Activated B cell treated with CpG ODN at 0.5 μM for 24 hours (primary cell): ENCODE measurements at regions not wholly inside any gene's neighbourhood (a gene's known extent, or its start where the extent isn't known, plus 50 kb on each side); places are given as distances from the start of the nearest gene placed in this dataset.

Experiments
- ATAC-seq: fragments of 200-7000 bp; cut with Tn5 transposase; one replicate; pipeline ENCODE4 v1.10.0; 2021; ENCODE audit warnings: low read depth, mild to moderate bottlenecking, moderate library complexity
- CTCF ChIA-PET: fragments of 350-600 bp; sonication (Branson Sonifier 250); formaldehyde crosslinking; loops from one replicate; lab custom pipeline; 2021; ENCODE audit warnings: antibody characterized with exemption; lab: Charles Lee
- POLR2A ChIA-PET: fragments of 350-600 bp; sonication (Branson Sonifier 250); formaldehyde crosslinking; loops from one replicate; lab custom pipeline; 2021; ENCODE audit warnings: antibody characterized with exemption; lab: Charles Lee
- DNase-seq: peaks from one replicate; pipeline ENCODE4 v3.0.0; 2022
- H3K27ac Mint-ChIP-seq: one replicate; pipeline ENCODE4 v1.8.0; 2020; ENCODE audit warnings: mixed read lengths
- H3K27me3 Mint-ChIP-seq: one replicate; pipeline ENCODE4 v1.8.0; 2021; ENCODE audit warnings: mixed read lengths
- H3K36me3 Mint-ChIP-seq: one replicate; pipeline ENCODE4 v1.8.0; 2021; ENCODE audit warnings: low read depth, mixed read lengths
- H3K4me1 Mint-ChIP-seq: one replicate; pipeline ENCODE4 v1.8.0; 2021; ENCODE audit warnings: mixed read lengths
- H3K4me3 Mint-ChIP-seq: one replicate; pipeline ENCODE4 v1.8.0; 2020; ENCODE audit warnings: mild to moderate bottlenecking, mixed read lengths
- H3K9me3 Mint-ChIP-seq: one replicate; pipeline ENCODE4 v1.8.0; 2020; ENCODE audit warnings: mixed read lengths
- CTCF ChIP-seq: fragments of 200-600 bp; IDR thresholded peaks from one replicate; pipeline ENCODE4 v1.8.0; 2022; ENCODE audit warnings: antibody characterized with exemption, mild to moderate bottlenecking
- intact Hi-C: fragments of 100-400 bp; cut with micrococcal nuclease; formaldehyde crosslinking; loops from one replicate; pipeline ENCODE4 v1.15.1; 2024

GRCh38 chr1:208557046-208557722 lies 313.0 kb upstream of the PLXNA2 start:
- POLR2A ChIA-PET, result no interaction called here

GRCh38 chr1:208557723-208558094 lies 313.5 kb upstream of the PLXNA2 start:
- DNase-seq, result no peak
- peaks cover 5% of the 10 kb centered on the region for H3K27me3 Mint-ChIP-seq
- CTCF ChIA-PET, result no interaction called here

More at GRCh38 chr1:208557046-208557722, 313.0 kb upstream of the PLXNA2 start:
- Mint-ChIP-seq H3K9me3 (no peaks in the 10 kb centered on the region), H3K4me1 (no peaks in the 10 kb centered on the region), H3K36me3 (no peaks in the 10 kb centered on the region), H3K4me3 (no peak overlapping the region), H3K27me3 (peaks cover 7% of the 10 kb centered on the region), H3K27ac (no peak overlapping the region)
- no peak for TF ChIP-seq CTCF
- CTCF ChIA-PET, result no interaction called here
- intact Hi-C loops, result no loop called here
- no peak for DNase-seq
- no peak for ATAC-seq

GRCh38 chr1:208559597-208560329 lies 315.6 kb upstream of the PLXNA2 start:
- Mint-ChIP-seq H3K9me3 (no peaks in the 10 kb centered on the region), H3K4me3 (no peak overlapping the region), H3K27me3 (peaks cover 2% of the 10 kb centered on the region), H3K36me3 (no peaks in the 10 kb centered on the region), H3K4me1 (no peaks in the 10 kb centered on the region), H3K27ac (no peak overlapping the region)
- DNase-seq (no peak), ATAC-seq (no peak)
- no peak for TF ChIP-seq CTCF
- POLR2A ChIA-PET, result no interaction called here
- intact Hi-C loops, result no loop called here
- CTCF ChIA-PET, result no interaction called here

More at GRCh38 chr1:208557723-208558094, 313.5 kb upstream of the PLXNA2 start:
- POLR2A ChIA-PET, result no interaction called here
- Mint-ChIP-seq H3K27ac (no peak overlapping the region), H3K4me1 (no peaks in the 10 kb centered on the region), H3K4me3 (no peak overlapping the region), H3K9me3 (no peaks in the 10 kb centered on the region), H3K36me3 (no peaks in the 10 kb centered on the region)
- ATAC-seq, result no peak
- intact Hi-C loops, result no loop called here
- no peak for TF ChIP-seq CTCF

DNA sequence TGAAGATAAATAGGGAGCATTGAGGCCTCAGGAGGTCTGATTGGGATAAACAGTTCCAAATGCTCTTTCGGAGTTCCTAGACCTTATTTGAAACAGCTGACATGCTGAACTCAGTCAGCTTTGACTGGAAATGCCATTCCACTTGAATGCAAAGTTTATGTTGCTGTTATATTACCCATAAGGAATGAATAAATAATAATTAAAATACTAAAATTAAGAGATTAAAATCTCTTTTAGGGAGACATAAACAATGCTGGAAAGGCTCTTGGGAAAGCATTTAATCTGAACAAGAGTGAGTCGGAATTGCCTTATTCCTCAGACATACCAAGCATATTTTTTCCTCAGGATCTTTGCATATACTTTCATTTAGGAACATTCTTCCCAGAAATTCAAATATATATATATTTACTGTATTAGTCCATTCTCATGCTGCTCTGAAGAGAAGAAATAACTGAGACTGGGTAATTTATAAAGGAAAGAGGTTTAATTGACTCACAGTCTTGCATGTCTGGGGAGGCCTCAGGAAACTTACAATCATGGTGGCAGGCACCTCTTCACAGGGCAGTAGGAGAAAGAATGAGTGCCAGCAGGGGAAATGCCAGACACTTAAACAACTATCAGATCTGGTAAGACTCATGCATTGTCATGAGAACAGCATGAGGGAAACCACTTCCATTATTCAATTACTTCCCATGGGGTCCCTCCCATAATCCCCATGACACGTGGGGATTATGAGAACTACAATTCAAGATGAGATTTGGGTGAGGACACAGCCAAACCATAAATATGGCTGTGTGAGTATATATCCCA lies 318.2 kb upstream of the PLXNA2 start:
- Mint-ChIP-seq H3K27ac (no peak overlapping the region), H3K4me3 (no peak overlapping the region), H3K27me3 (peaks cover 9% of the 10 kb centered on the region), H3K9me3 (no peaks in the 10 kb centered on the region), H3K36me3 (no peaks in the 10 kb centered on the region), H3K4me1 (no peaks in the 10 kb centered on the region)
- no peak for ATAC-seq
- no peak for TF ChIP-seq CTCF
- intact Hi-C loops, result no loop called here
- ChIA-PET POLR2A (no interaction called here), CTCF (no interaction called here)
- no peak for DNase-seq

DNA sequence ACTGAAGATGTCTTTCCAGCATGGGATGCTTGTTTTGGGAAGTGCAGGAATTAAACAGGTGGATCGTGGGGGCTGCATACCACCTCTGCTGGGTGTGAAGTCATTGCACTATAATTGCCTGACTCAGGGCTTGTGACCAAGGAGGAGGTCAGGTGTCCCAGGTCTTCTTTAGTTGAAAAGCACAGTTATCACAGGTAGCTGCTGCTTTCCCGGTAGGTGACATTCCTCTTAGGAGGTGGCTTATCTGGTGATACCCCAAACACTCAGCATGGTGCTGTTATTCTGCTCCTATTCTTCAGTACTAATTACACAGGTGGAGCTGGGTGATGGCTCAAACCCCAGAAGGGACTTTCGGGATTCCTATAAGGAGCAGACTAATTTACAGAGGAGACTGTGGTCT lies 320.3 kb upstream of the PLXNA2 start:
- intact Hi-C loops, result no loop called here
- H3K9me3 Mint-ChIP-seq, result no peaks in the 10 kb centered on the region

More for the DNA sequence above, 320.3 kb upstream of the PLXNA2 start:
- H3K4me3 Mint-ChIP-seq, result no peak overlapping the region
- no peaks in the 10 kb centered on the region for H3K36me3 Mint-ChIP-seq
- no peak for DNase-seq
- POLR2A ChIA-PET, result no interaction called here
- H3K27me3 Mint-ChIP-seq, result peaks cover 9% of the 10 kb centered on the region
- no peak for TF ChIP-seq CTCF
- no peak for ATAC-seq
- no peak overlapping the region for H3K27ac Mint-ChIP-seq
- no peaks in the 10 kb centered on the region for H3K4me1 Mint-ChIP-seq
- CTCF ChIA-PET, result no interaction called here
